Suprapubic skin (tissue), 4 donors: ENCODE measurements at regions not wholly inside any gene's neighbourhood (a gene's known extent, or its start where the extent isn't known, plus 50 kb on each side); places are given as distances from the start of the nearest gene placed in this dataset.

Experiments
- EP300 ChIP-seq: sonication (generic); formaldehyde crosslinking; IDR thresholded peaks from one replicate; pipeline ENCODE4 v1.6.1; 2017; ENCODE audit warnings: antibody characterized with exemption
- POLR2A ChIP-seq, 2 donors: fragments of 450-650 bp; IDR thresholded peaks; one replicate each; pipeline ENCODE4 v1.6.1; 2017; ENCODE audit warnings: antibody characterized with exemption in 2 of 2, mild to moderate bottlenecking in 2 of 2, moderate library complexity in 2 of 2
- POLR2AphosphoS5 ChIP-seq, 3 donors: sonication (generic); formaldehyde crosslinking; IDR thresholded peaks; one replicate each; pipeline ENCODE4 v1.6.1; 2017; ENCODE audit warnings: antibody characterized with exemption in 3 of 3
- TF ChIP-seq, protein P1 (sequence below), 2 donors: fragments of 200-600 bp in 1 of 2; fragments of 450-650 bp in 1 of 2; sonication (generic) in 1 of 2; IDR thresholded peaks; one replicate each; pipeline ENCODE4 v1.5.1; 2016 to 2019; ENCODE audit warnings: antibody characterized with exemption in 2 of 2, mild to moderate bottlenecking in 1 of 2, moderate library complexity in 1 of 2

DNA sequence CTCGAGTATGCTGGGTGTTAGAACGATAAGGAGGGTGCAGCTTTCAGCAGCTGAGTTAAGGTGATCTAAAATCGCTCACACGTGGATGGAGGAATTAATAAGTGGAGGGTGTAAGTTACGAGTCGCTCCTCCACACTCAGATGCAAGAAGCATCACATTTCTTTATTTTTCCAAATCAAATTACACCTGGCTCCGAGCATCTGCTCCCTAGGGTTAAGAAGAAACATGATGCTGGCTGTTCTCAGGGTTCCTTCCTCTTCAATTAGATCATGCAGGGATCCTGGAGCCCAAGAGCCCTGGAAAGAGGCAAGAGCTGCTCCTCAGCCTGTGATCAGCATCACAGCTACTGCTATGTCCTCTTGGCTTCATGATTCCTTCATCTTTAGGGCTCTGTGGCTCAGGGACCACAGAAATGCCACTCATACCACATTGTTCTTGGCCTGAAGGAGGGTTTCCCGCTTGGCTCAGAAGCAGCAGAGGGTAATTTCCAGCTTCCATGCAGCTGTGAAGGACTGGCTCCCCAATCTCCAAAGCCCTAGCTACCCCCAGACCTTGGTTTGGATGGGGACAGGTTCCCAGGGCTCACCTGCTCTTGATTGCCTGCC is 235.9 kb upstream of the ZNF32 start:
- TF ChIP-seq, protein P1, sequence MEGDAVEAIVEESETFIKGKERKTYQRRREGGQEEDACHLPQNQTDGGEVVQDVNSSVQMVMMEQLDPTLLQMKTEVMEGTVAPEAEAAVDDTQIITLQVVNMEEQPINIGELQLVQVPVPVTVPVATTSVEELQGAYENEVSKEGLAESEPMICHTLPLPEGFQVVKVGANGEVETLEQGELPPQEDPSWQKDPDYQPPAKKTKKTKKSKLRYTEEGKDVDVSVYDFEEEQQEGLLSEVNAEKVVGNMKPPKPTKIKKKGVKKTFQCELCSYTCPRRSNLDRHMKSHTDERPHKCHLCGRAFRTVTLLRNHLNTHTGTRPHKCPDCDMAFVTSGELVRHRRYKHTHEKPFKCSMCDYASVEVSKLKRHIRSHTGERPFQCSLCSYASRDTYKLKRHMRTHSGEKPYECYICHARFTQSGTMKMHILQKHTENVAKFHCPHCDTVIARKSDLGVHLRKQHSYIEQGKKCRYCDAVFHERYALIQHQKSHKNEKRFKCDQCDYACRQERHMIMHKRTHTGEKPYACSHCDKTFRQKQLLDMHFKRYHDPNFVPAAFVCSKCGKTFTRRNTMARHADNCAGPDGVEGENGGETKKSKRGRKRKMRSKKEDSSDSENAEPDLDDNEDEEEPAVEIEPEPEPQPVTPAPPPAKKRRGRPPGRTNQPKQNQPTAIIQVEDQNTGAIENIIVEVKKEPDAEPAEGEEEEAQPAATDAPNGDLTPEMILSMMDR (IDR thresholded peaks at IDR 0.05): no peak
- no peak for TF ChIP-seq POLR2A (IDR thresholded peaks at IDR 0.05)
- no peak for TF ChIP-seq POLR2AphosphoS5 (IDR thresholded peaks at IDR 0.05)
- no peak for TF ChIP-seq EP300
